ENCODE measurements at regions not wholly inside any gene's neighbourhood (a gene's known extent, or its start where the extent isn't known, plus 50 kb on each side); places are given as distances from the start of the nearest gene placed in this dataset.

- Histone ChIP-seq H3K4me3 (ENCODE audit: control insufficient read depth in 2 of 3, extremely low read depth in 1 of 3, insufficient read depth in 2 of 3, low read depth in 1 of 3, low read length in 3 of 3) (no peak overlapping the region), H3K9me3 (ENCODE audit: control insufficient read depth, low read depth, low read length) (no peaks in the 10 kb centered on the region), H3K4me1 (ENCODE audit: control insufficient read depth, extremely low read depth, insufficient read depth, low read length) (peaks cover 7% of the 10 kb centered on the region), H4K20me1 (ENCODE audit: control insufficient read depth, extremely low read depth, insufficient read depth, low read length) (no peaks in the 10 kb centered on the region), H2AFZ (ENCODE audit: control insufficient read depth, low read length) (no peak overlapping the region), H3K27me3 (ENCODE audit: control insufficient read depth, extremely low read depth, insufficient read depth, low read length) (no peaks in the 10 kb centered on the region), H3K4me2 (ENCODE audit: control insufficient read depth, extremely low read depth, insufficient read depth, low read depth, low read length) (no peak overlapping the region), H3K9ac (ENCODE audit: control insufficient read depth, extremely low read depth, insufficient read depth, low read length) (no peak overlapping the region), H3K36me3 (ENCODE audit: control insufficient read depth in 2 of 2, extremely low read depth in 1 of 2, insufficient read depth in 2 of 2, low read length in 2 of 2) (no peaks in the 10 kb centered on the region), H3K9me1 (ENCODE audit: control insufficient read depth, extremely low read depth, insufficient read depth, low read length) (no peaks in the 10 kb centered on the region), H3K27ac (ENCODE audit: control insufficient read depth, insufficient read depth, low read length) (no peak overlapping the region), H3K79me2 (ENCODE audit: control insufficient read depth, insufficient read depth, low read length) (no peaks in the 10 kb centered on the region)
- DNase-seq (ENCODE audit: low read depth, low spot score) = no peak
- TF ChIP-seq EZH2 (IDR thresholded peaks at IDR 0.05; ENCODE audit: low read length) = no peak
- TF ChIP-seq CTCF (optimal IDR thresholded peaks at IDR 0.05 in 1 of 3, IDR thresholded peaks at IDR 0.05 in 1 of 3, conservative IDR thresholded peaks at IDR 0.05 in 1 of 3; ENCODE audit: extremely low read depth in 1 of 3, insufficient read depth in 2 of 3, low read length in 3 of 3) = no peak
- no peak for FAIRE-seq
- dilution Hi-C loops (cut with MboI; ENCODE audit: extremely low pct_ligation_motif_present, low sequenced_read_pairs) = no loop called here
Measured at GRCh38 chr15:62567501-62567900, 402.4 kb upstream of the C2CD4B start.

- no peaks in the 10 kb centered on the region for H4K20me1 ChIP-seq (ENCODE audit: control insufficient read depth, extremely low read depth, insufficient read depth, low read length)
Measured at GRCh38 chr15:62568004-62568403, 402.9 kb upstream of the C2CD4B start.

More at GRCh38 chr15:62568004-62568403, 402.9 kb upstream of the C2CD4B start:
- dilution Hi-C loops (cut with MboI; ENCODE audit: extremely low pct_ligation_motif_present, low sequenced_read_pairs) = no loop called here
- H3K27me3 ChIP-seq (ENCODE audit: control insufficient read depth, extremely low read depth, insufficient read depth, low read length) = no peaks in the 10 kb centered on the region
- H3K4me3 ChIP-seq (ENCODE audit: control insufficient read depth in 2 of 3, extremely low read depth in 1 of 3, insufficient read depth in 2 of 3, low read depth in 1 of 3, low read length in 3 of 3) = no peak overlapping the region
- H3K9me1 ChIP-seq (ENCODE audit: control insufficient read depth, extremely low read depth, insufficient read depth, low read length) = no peaks in the 10 kb centered on the region
- DNase-seq (ENCODE audit: low read depth, low spot score) (no peak), FAIRE-seq (no peak)
- peaks cover 7% of the 10 kb centered on the region for H3K4me1 ChIP-seq (ENCODE audit: control insufficient read depth, extremely low read depth, insufficient read depth, low read length)
- no peak for TF ChIP-seq CTCF (optimal IDR thresholded peaks at IDR 0.05 in 1 of 3, IDR thresholded peaks at IDR 0.05 in 1 of 3, conservative IDR thresholded peaks at IDR 0.05 in 1 of 3; ENCODE audit: extremely low read depth in 1 of 3, insufficient read depth in 2 of 3, low read length in 3 of 3)
- TF ChIP-seq EZH2 (IDR thresholded peaks at IDR 0.05; ENCODE audit: low read length) = no peak
- no peaks in the 10 kb centered on the region for H3K36me3 ChIP-seq (ENCODE audit: control insufficient read depth in 2 of 2, extremely low read depth in 1 of 2, insufficient read depth in 2 of 2, low read length in 2 of 2)
- H3K79me2 ChIP-seq (ENCODE audit: control insufficient read depth, insufficient read depth, low read length) = no peaks in the 10 kb centered on the region
- no peak overlapping the region for H3K4me2 ChIP-seq (ENCODE audit: control insufficient read depth, extremely low read depth, insufficient read depth, low read depth, low read length)
- no peak overlapping the region for H3K9ac ChIP-seq (ENCODE audit: control insufficient read depth, extremely low read depth, insufficient read depth, low read length)
- H3K9me3 ChIP-seq (ENCODE audit: control insufficient read depth, low read depth, low read length) = no peaks in the 10 kb centered on the region
- H2AFZ ChIP-seq (ENCODE audit: control insufficient read depth, low read length) = no peak overlapping the region
- no peak overlapping the region for H3K27ac ChIP-seq (ENCODE audit: control insufficient read depth, insufficient read depth, low read length)

Measured in keratinocyte (primary cell).